PC-3 (cell line): ENCODE measurements at regions not wholly inside any gene's neighbourhood (a gene's known extent, or its start where the extent isn't known, plus 50 kb on each side); places are given as distances from the start of the nearest gene placed in this dataset.

Experiments used
- ATAC-seq: fragments of 200-7000 bp; cut with Tn5 transposase; 2 replicates; pipeline ENCODE4 v1.9.1; 2020; ENCODE audit warnings: mild to moderate bottlenecking, moderate library complexity
- BruUV-seq: library from RNA; stranded (reverse); fragments of 400-500 nt; replicated peaks from 2 replicates; lab custom pipeline; 2021; lab: Mats Ljungman, UMichigan
- CTCF ChIA-PET: fragments of 300-600 bp; sonication (Branson Sonifier 250); formaldehyde crosslinking; loops from one replicate; lab custom pipeline; 2022; ENCODE audit warnings: antibody characterized with exemption; lab: Charles Lee
- POLR2A ChIA-PET: fragments of 300-600 bp; sonication (Branson Sonifier 250); formaldehyde crosslinking; loops from one replicate; lab custom pipeline; 2022; ENCODE audit warnings: antibody characterized with exemption; ENCODE audit not compliant: unreplicated experiment; lab: Charles Lee
- DNase-seq: peaks from one replicate; pipeline ENCODE4 v3.0.0-alpha.2; 2015
- H2AFZ ChIP-seq: fragments of 300-600 bp; sonication (generic); 2 replicates; pipeline ENCODE4 v1.6.0; 2016; ENCODE audit warnings: antibody characterized with exemption, low read length
- H3F3A ChIP-seq: fragments of 300-600 bp; sonication (generic); one replicate; pipeline ENCODE4 v1.6.0; 2017; ENCODE audit warnings: antibody characterized with exemption, low read length, control low read depth, mild to moderate bottlenecking; ENCODE audit not compliant: unreplicated experiment
- H3K27ac ChIP-seq: fragments of 300-600 bp; sonication (generic); 2 replicates; pipeline ENCODE4 v1.5.1; 2016; ENCODE audit warnings: mild to moderate bottlenecking, low read length
- H3K27me3 ChIP-seq: fragments of 300-600 bp; sonication (generic); 2 replicates; pipeline ENCODE4 v1.6.1; 2016; ENCODE audit warnings: low read length, mixed read lengths
- H3K36me3 ChIP-seq: fragments of 300-600 bp; sonication (generic); 2 replicates; pipeline ENCODE4 v1.6.1; 2016; ENCODE audit warnings: low read depth, mixed run types, low read length, mixed read lengths
- H3K4me1 ChIP-seq: fragments of 300-600 bp; sonication (generic); 2 replicates; pipeline ENCODE4 v1.5.1; 2016; ENCODE audit warnings: low read length; ENCODE audit not compliant: insufficient read depth
- H3K4me2 ChIP-seq: fragments of 300-600 bp; sonication (generic); 2 replicates; pipeline ENCODE4 v1.6.0; 2016; ENCODE audit warnings: low read length
- H3K4me3 ChIP-seq: fragments of 300-600 bp; sonication (generic); 2 replicates; pipeline ENCODE4 v1.5.1; 2016; ENCODE audit warnings: mild to moderate bottlenecking, low read length, mixed read lengths
- H3K79me2 ChIP-seq: fragments of 300-600 bp; sonication (generic); 2 replicates; pipeline ENCODE4 v1.6.1; 2017; ENCODE audit warnings: low read length, mixed read lengths
- H3K9ac ChIP-seq: fragments of 300-600 bp; sonication (generic); 2 replicates; pipeline ENCODE4 v1.6.0; 2016; ENCODE audit warnings: mild to moderate bottlenecking, low read length
- H3K9me2 ChIP-seq: fragments of 300-600 bp; sonication (generic); replicated peaks from 2 replicates; pipeline ENCODE4 v1.6.1; 2016; ENCODE audit warnings: mixed run types, low read length, mixed read lengths
- H3K9me3 ChIP-seq: fragments of 300-600 bp; sonication (generic); 2 replicates; pipeline ENCODE4 v1.6.1; 2016; ENCODE audit warnings: low read length, mixed read lengths
- H4K20me1 ChIP-seq: fragments of 300-600 bp; sonication (generic); 2 replicates; pipeline ENCODE4 v1.6.1; 2016; ENCODE audit warnings: low read length, mixed read lengths
- EZH2 ChIP-seq: fragments of 300-600 bp; sonication (generic); IDR thresholded peaks from one replicate; pipeline ENCODE4 v1.6.1; 2017; ENCODE audit warnings: antibody characterized with exemption, mild to moderate bottlenecking, low read length; ENCODE audit not compliant: unreplicated experiment
- EZH2phosphoT487 ChIP-seq: fragments of 300-600 bp; sonication (generic); IDR thresholded peaks from 2 replicates; pipeline ENCODE4 v1.6.1; 2018; ENCODE audit warnings: mild to moderate bottlenecking, antibody characterized with exemption, low read length, borderline replicate concordance
- intact Hi-C: fragments of 100-400 bp; cut with micrococcal nuclease; formaldehyde crosslinking; loops from 2 replicates; pipeline ENCODE4 v1.9.0; 2023
- TF ChIP-seq, protein P1 (sequence below): fragments of 300-600 bp; sonication (generic); conservative IDR thresholded peaks from 2 replicates; pipeline ENCODE4 v1.5.1; 2017; ENCODE audit warnings: antibody characterized with exemption, low read depth, mild to moderate bottlenecking, low read length

GRCh38 chr4:123941306-123941705, 544.7 kb downstream of the SPRY1 start:
- no peaks in the 10 kb centered on the region for H3K27me3 ChIP-seq
- DNase-seq (no peak), ATAC-seq (no peak)
- H3F3A ChIP-seq: no peaks in the 10 kb centered on the region
- H4K20me1 ChIP-seq: no peaks in the 10 kb centered on the region
- POLR2A ChIA-PET: no interaction called here
- no peak overlapping the region for H3K4me3 ChIP-seq
- no peaks in the 10 kb centered on the region for H3K9me2 ChIP-seq
- intact Hi-C loops: no loop called here
- no peaks in the 10 kb centered on the region for H3K79me2 ChIP-seq
- CTCF ChIA-PET: no interaction called here
- no TSS peak for BruUV-seq
- TF ChIP-seq EZH2 (no peak), EZH2phosphoT487 (no peak)
- TF ChIP-seq, protein P1, sequence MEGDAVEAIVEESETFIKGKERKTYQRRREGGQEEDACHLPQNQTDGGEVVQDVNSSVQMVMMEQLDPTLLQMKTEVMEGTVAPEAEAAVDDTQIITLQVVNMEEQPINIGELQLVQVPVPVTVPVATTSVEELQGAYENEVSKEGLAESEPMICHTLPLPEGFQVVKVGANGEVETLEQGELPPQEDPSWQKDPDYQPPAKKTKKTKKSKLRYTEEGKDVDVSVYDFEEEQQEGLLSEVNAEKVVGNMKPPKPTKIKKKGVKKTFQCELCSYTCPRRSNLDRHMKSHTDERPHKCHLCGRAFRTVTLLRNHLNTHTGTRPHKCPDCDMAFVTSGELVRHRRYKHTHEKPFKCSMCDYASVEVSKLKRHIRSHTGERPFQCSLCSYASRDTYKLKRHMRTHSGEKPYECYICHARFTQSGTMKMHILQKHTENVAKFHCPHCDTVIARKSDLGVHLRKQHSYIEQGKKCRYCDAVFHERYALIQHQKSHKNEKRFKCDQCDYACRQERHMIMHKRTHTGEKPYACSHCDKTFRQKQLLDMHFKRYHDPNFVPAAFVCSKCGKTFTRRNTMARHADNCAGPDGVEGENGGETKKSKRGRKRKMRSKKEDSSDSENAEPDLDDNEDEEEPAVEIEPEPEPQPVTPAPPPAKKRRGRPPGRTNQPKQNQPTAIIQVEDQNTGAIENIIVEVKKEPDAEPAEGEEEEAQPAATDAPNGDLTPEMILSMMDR: no peak
- no peak overlapping the region for H3K4me2 ChIP-seq
- H3K36me3 ChIP-seq: no peaks in the 10 kb centered on the region
- H2AFZ ChIP-seq: no peak overlapping the region
- no peak overlapping the region for H3K27ac ChIP-seq
- H3K9ac ChIP-seq: no peak overlapping the region
- peaks cover 7% of the 10 kb centered on the region; the same call in 1 of the 2 replicates for H3K4me1 ChIP-seq
- no peaks in the 10 kb centered on the region for H3K9me3 ChIP-seq

- no peaks in the 10 kb centered on the region for H3K27me3 ChIP-seq
- intact Hi-C loops: no loop called here
- DNase-seq (no peak), ATAC-seq (no peak)
- POLR2A ChIA-PET: no interaction called here
- CTCF ChIA-PET: no interaction called here
- peaks cover 7% of the 10 kb centered on the region; the same call in 1 of the 2 replicates for H3K4me1 ChIP-seq
- H2AFZ ChIP-seq: no peak overlapping the region
- no peak overlapping the region for H3K9ac ChIP-seq
- no peaks in the 10 kb centered on the region for H3F3A ChIP-seq
- H3K9me2 ChIP-seq: no peaks in the 10 kb centered on the region
- H3K4me2 ChIP-seq: no peak overlapping the region
- H4K20me1 ChIP-seq: no peaks in the 10 kb centered on the region
- BruUV-seq: no TSS peak
- TF ChIP-seq EZH2: no peak
- TF ChIP-seq, protein P1: no peak
- no peak for TF ChIP-seq EZH2phosphoT487
- no peaks in the 10 kb centered on the region for H3K36me3 ChIP-seq
- no peaks in the 10 kb centered on the region for H3K9me3 ChIP-seq
- H3K27ac ChIP-seq: no peak overlapping the region
- no peak overlapping the region for H3K4me3 ChIP-seq
- H3K79me2 ChIP-seq: no peaks in the 10 kb centered on the region
These were observed 547.4 kb downstream of the SPRY1 start for GRCh38 chr4:123943976-123944375.

DNA sequence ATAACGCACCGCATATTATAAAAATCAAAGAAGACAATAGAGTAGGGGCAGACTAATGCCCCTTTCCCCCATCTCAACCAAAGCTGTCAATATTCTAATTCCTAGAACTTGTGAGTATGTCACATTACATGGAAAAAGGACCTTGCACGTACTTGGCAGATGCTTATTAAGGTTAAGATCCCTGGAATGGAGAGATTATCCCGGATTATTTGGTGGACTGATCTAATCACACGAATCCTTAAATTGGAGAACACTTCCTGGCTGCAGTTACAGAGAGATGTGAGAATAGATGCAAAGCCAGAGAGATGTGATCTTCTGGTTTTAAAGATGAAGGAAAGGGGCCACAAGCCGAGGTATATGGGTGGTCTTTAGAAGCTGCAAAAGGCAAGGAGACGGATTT, 548.7 kb downstream of the SPRY1 start:
- ChIA-PET CTCF (no interaction called here), POLR2A (no interaction called here)
- intact Hi-C loops: no loop called here

More for the DNA sequence above, 548.7 kb downstream of the SPRY1 start:
- Histone ChIP-seq H3K4me1 (no peaks in the 10 kb centered on the region), H3K4me3 (no peak overlapping the region), H3K27ac (no peak overlapping the region), H3K36me3 (no peaks in the 10 kb centered on the region), H3K79me2 (no peaks in the 10 kb centered on the region), H3K9ac (no peak overlapping the region), H3K9me3 (no peaks in the 10 kb centered on the region), H4K20me1 (no peaks in the 10 kb centered on the region), H3K9me2 (no peaks in the 10 kb centered on the region), H3F3A (no peaks in the 10 kb centered on the region), H3K4me2 (no peak overlapping the region), H2AFZ (no peak overlapping the region), H3K27me3 (no peaks in the 10 kb centered on the region)
- no TSS peak for BruUV-seq
- ATAC-seq (no peak), DNase-seq (no peak)
- TF ChIP-seq EZH2 (no peak), EZH2phosphoT487 (no peak)
- TF ChIP-seq, protein P1: no peak
